OCI-LY7 (cell line): ENCODE measurements at regions not wholly inside any gene's neighbourhood (a gene's known extent, or its start where the extent isn't known, plus 50 kb on each side); places are given as distances from the start of the nearest gene placed in this dataset.

Experiments used
- CTCF ChIP-seq: fragments of 200-600 bp; sonication (generic); conservative IDR thresholded peaks from 2 replicates; pipeline ENCODE4 v1.5.1; 2014; ENCODE audit warnings: mild to moderate bottlenecking, antibody characterized with exemption, low read length, moderate library complexity, mixed read lengths
- EZH2phosphoT487 ChIP-seq: fragments of 200-600 bp; sonication (generic); IDR thresholded peaks from 2 replicates; pipeline ENCODE4 v1.6.1; 2018; ENCODE audit warnings: low read depth, borderline replicate concordance, mild to moderate bottlenecking, mixed run types, antibody characterized with exemption, low read length, moderate library complexity, mixed read lengths

- TF ChIP-seq CTCF (no peak), EZH2phosphoT487 (no peak)
Measured at GRCh38 chr6:164345806-164346496, 931.4 kb downstream of the QKI start.
